NOMO-1 (cell line): ENCODE measurements at regions not wholly inside any gene's neighbourhood (a gene's known extent, or its start where the extent isn't known, plus 50 kb on each side); places are given as distances from the start of the nearest gene placed in this dataset.

Experiments
- DNase-seq, 2 experiments: peaks; one replicate each; lab custom pipeline; 2025; ENCODE audit not compliant: unreplicated experiment in 2 of 2; lab: John Stamatoyannopoulos, UW

- DNase-seq: no peak
These were observed 95.7 kb upstream of the AKT3 start for GRCh38 chr1:243945727-243946126.

- DNase-seq: no peak
These were observed 94.6 kb upstream of the AKT3 start for GRCh38 chr1:243944429-243945160.

GRCh38 chr1:243943671-243944428 lies 93.8 kb upstream of the AKT3 start:
- DNase-seq: no peak

GRCh38 chr1:243942196-243943150 lies 92.4 kb upstream of the AKT3 start:
- DNase-seq: no peak

- DNase-seq: no peak
These were observed 90.4 kb upstream of the AKT3 start for GRCh38 chr1:243940451-243940850.

- peak; percentile 14 to 63 for DNase-seq
These were observed 89.3 kb upstream of the AKT3 start for GRCh38 chr1:243939167-243939848.

- no peak for DNase-seq
These were observed 88.2 kb upstream of the AKT3 start for GRCh38 chr1:243938208-243938607.

- DNase-seq: no peak
These were observed 83.5 kb upstream of the AKT3 start for GRCh38 chr1:243933495-243933894.

- no peak for DNase-seq
These were observed 81.9 kb upstream of the AKT3 start for GRCh38 chr1:243931957-243932356.

- no peak for DNase-seq
These were observed 81.0 kb upstream of the AKT3 start for GRCh38 chr1:243930822-243931671.

- no peak for DNase-seq
These were observed 77.3 kb upstream of the AKT3 start for GRCh38 chr1:243927381-243927780.

- DNase-seq: no peak
These were observed 76.8 kb upstream of the AKT3 start for GRCh38 chr1:243926803-243927245.

- DNase-seq: no peak
These were observed 76.3 kb upstream of the AKT3 start for GRCh38 chr1:243926299-243926698.

- peak; percentile 11 to 35 for DNase-seq
These were observed 74.7 kb upstream of the AKT3 start for GRCh38 chr1:243924588-243925349.

GRCh38 chr1:243924188-243924587 lies 74.1 kb upstream of the AKT3 start:
- no peak for DNase-seq

GRCh38 chr1:243923292-243924171 lies 73.5 kb upstream of the AKT3 start:
- no peak for DNase-seq

GRCh38 chr1:243921111-243921510 lies 71.1 kb upstream of the AKT3 start:
- DNase-seq: no peak
